Occipital lobe (tissue), 1 donor: ENCODE measurements at regions not wholly inside any gene's neighbourhood (a gene's known extent, or its start where the extent isn't known, plus 50 kb on each side); places are given as distances from the start of the nearest gene placed in this dataset.

Experiments
- DNase-seq: peaks from one replicate; lab custom pipeline; 2025; lab: John Stamatoyannopoulos, UW

GRCh38 chr2:2832657-2833056 is 501.6 kb upstream of the MYT1L start:
- no peak for DNase-seq

- no peak for DNase-seq
Observed at GRCh38 chr2:2831633-2832032, 500.6 kb upstream of the MYT1L start.

- no peak for DNase-seq
Observed at GRCh38 chr2:2830576-2830975, 499.5 kb upstream of the MYT1L start.

- peak; percentile 86 for DNase-seq
Observed at GRCh38 chr2:2828774-2829368, 497.8 kb upstream of the MYT1L start.

- no peak for DNase-seq
Observed at GRCh38 chr2:2827761-2828221, 496.7 kb upstream of the MYT1L start.

- no peak for DNase-seq
Observed at GRCh38 chr2:2827046-2827636, 496.1 kb upstream of the MYT1L start.

- DNase-seq, result no peak
Observed at GRCh38 chr2:2826621-2827020, 495.5 kb upstream of the MYT1L start.

- DNase-seq, result no peak
Observed at GRCh38 chr2:2826209-2826551, 495.1 kb upstream of the MYT1L start.

GRCh38 chr2:2825516-2826208 is 494.6 kb upstream of the MYT1L start:
- DNase-seq, result no peak

GRCh38 chr2:2825062-2825461 is 494.0 kb upstream of the MYT1L start:
- no peak for DNase-seq

- DNase-seq, result no peak
Observed at GRCh38 chr2:2824588-2824987, 493.5 kb upstream of the MYT1L start.

GRCh38 chr2:2823061-2823753 is 492.1 kb upstream of the MYT1L start:
- no peak for DNase-seq

GRCh38 chr2:2822143-2822542 is 491.1 kb upstream of the MYT1L start:
- no peak for DNase-seq

- no peak for DNase-seq
Observed at GRCh38 chr2:2812648-2813047, 481.6 kb upstream of the MYT1L start.

- no peak for DNase-seq
Observed at GRCh38 chr2:2812117-2812516, 481.0 kb upstream of the MYT1L start.

- no peak for DNase-seq
Observed at GRCh38 chr2:2810504-2810903, 479.4 kb upstream of the MYT1L start.

GRCh38 chr2:2809771-2810170 is 478.7 kb upstream of the MYT1L start:
- no peak for DNase-seq

GRCh38 chr2:2808551-2809058 is 477.5 kb upstream of the MYT1L start:
- DNase-seq, result no peak

GRCh38 chr2:2806711-2807110 is 475.6 kb upstream of the MYT1L start:
- DNase-seq, result no peak

GRCh38 chr2:2805263-2805662 is 474.2 kb upstream of the MYT1L start:
- no peak for DNase-seq

- no peak for DNase-seq
Observed at GRCh38 chr2:2804528-2804927, 473.5 kb upstream of the MYT1L start.

- no peak for DNase-seq
Observed at GRCh38 chr2:2801458-2801857, 470.4 kb upstream of the MYT1L start.
